Transverse colon (tissue), 4 donors: ENCODE measurements at regions not wholly inside any gene's neighbourhood (a gene's known extent, or its start where the extent isn't known, plus 50 kb on each side); places are given as distances from the start of the nearest gene placed in this dataset.
"Not testable (repeated sequence)": the region's sequence is repeated elsewhere in the genome, so short reads cannot be mapped to it uniquely, and the experiment has no call there.

Experiments
- DNase-seq: peaks from one replicate; pipeline ENCODE4 v3.0.0-alpha.2; 2019
- H3K27ac ChIP-seq, 4 donors: fragments of 200-600 bp; sonication (generic); 2 replicates each; pipeline ENCODE4 v1.5.1; 2016 to 2018; ENCODE audit warnings: inconsistent platforms in 4 of 4
- H3K27me3 ChIP-seq: fragments of 200-600 bp; sonication (generic); 2 replicates; pipeline ENCODE4 v1.5.1; 2017; ENCODE audit warnings: inconsistent platforms
- H3K36me3 ChIP-seq, 4 donors: fragments of 200-600 bp; sonication (generic); 2 replicates each; pipeline ENCODE4 v1.5.1; 2017 to 2019; ENCODE audit warnings: inconsistent platforms in 4 of 4
- H3K4me1 ChIP-seq, 4 donors: fragments of 200-600 bp; sonication (generic); 2 replicates each; pipeline ENCODE4 v1.5.1; 2017 to 2020; ENCODE audit warnings: inconsistent platforms in 4 of 4
- H3K4me3 ChIP-seq, 4 donors: fragments of 200-600 bp; sonication (generic); 1 replicate in 1 of 4; 2 replicates in 3 of 4; pipeline versions ENCODE4 v1.5.1 to v1.6.1; 2017 to 2019; ENCODE audit warnings: inconsistent platforms in 4 of 4
- H3K9me3 ChIP-seq, 2 donors: fragments of 200-600 bp; sonication (generic); 2 replicates each; pipeline ENCODE4 v1.5.1; 2017 to 2019; ENCODE audit warnings: inconsistent platforms in 2 of 2
- CTCF ChIP-seq, 5 experiments: fragments of 200-600 bp in 3 of 5; fragments of 450-650 bp in 2 of 5; sonication (generic) in 3 of 5; IDR thresholded peaks; 1 replicate in 2 of 5; 2 replicates in 3 of 5; pipeline ENCODE4 v1.5.1; 2016 to 2017; ENCODE audit warnings: antibody characterized with exemption in 5 of 5, inconsistent platforms in 3 of 5, mild to moderate bottlenecking in 2 of 5, moderate library complexity in 1 of 5
- EP300 ChIP-seq: sonication (generic); formaldehyde crosslinking; IDR thresholded peaks from one replicate; pipeline ENCODE4 v1.6.1; 2017; ENCODE audit warnings: antibody characterized with exemption, low read depth
- POLR2A ChIP-seq: fragments of 450-650 bp; IDR thresholded peaks from one replicate; pipeline ENCODE4 v1.6.1; 2016; ENCODE audit warnings: antibody characterized with exemption, mild to moderate bottlenecking, moderate library complexity
- POLR2AphosphoS5 ChIP-seq, 3 donors: sonication (generic); formaldehyde crosslinking; IDR thresholded peaks; one replicate each; pipeline ENCODE4 v1.6.1; 2016; ENCODE audit warnings: antibody characterized with exemption in 3 of 3
- WGBS, 2 donors: methylation state at CpG; one replicate each; pipeline ENCODE4 v1.1.5; 2018; ENCODE audit warnings: low coverage in 1 of 2; 5-methylcytosine and 5-hydroxymethylcytosine counted together
- in situ Hi-C, 4 donors: fragments of 200-750 bp; cut with MboI; loops; one replicate each; pipeline versions ENCODE4 v1.15.0 to v1.15.1; 2017; ENCODE audit warnings: low sequenced_read_pairs in 3 of 4, low pct_ligation_motif_present in 1 of 4, low pct_unique_long_range_greater_than_20kb in 1 of 4
- intact Hi-C: fragments of 100-400 bp; cut with DNase I; formaldehyde crosslinking; loops from one replicate; pipeline ENCODE4 v1.15.1; 2023; ENCODE audit warnings: low total_unique reads

GRCh38 chr1:177640687-177641086 is 329.2 kb downstream of the SEC16B start:
- TF ChIP-seq CTCF (IDR thresholded peaks at IDR 0.05) (no peak), POLR2AphosphoS5 (IDR thresholded peaks at IDR 0.05) (no peak), EP300 (no peak), POLR2A (no peak)
- Histone ChIP-seq H3K27me3 (no peaks in the 10 kb centered on the region), H3K4me1 (no peaks in the 10 kb centered on the region), H3K36me3 (no peaks in the 10 kb centered on the region), H3K4me3 (no peak overlapping the region), H3K9me3 (no peaks in the 10 kb centered on the region), H3K27ac (no peak overlapping the region)
- DNase-seq = no peak
- in situ Hi-C loops = no loop called here
- intact Hi-C loops = no loop called here

GRCh38 chr1:177634151-177634550 is 335.7 kb downstream of the SEC16B start:
- H3K4me3 ChIP-seq, H3K36me3 ChIP-seq, intact Hi-C loops, H3K27ac ChIP-seq, in situ Hi-C loops, H3K27me3 ChIP-seq, H3K4me1 ChIP-seq, DNase-seq, H3K9me3 ChIP-seq: not testable (repeated sequence)
- WGBS, 2 donors = 80 to 100% methylated on average over 1 to 15 of the region's 15 CpGs

- Histone ChIP-seq H3K36me3 (no peaks in the 10 kb centered on the region), H3K27ac (no peak overlapping the region), H3K27me3 (no peaks in the 10 kb centered on the region), H3K4me1 (no peaks in the 10 kb centered on the region), H3K4me3 (no peak overlapping the region), H3K9me3 (no peaks in the 10 kb centered on the region)
- no peak for DNase-seq
- intact Hi-C loops (no loop called here), in situ Hi-C loops (no loop called here)
- 59 to 67% methylated on average over 2 to 4 of the region's 4 CpGs for WGBS, 2 donors
- TF ChIP-seq POLR2A (no peak), CTCF (IDR thresholded peaks at IDR 0.05) (no peak)
Measured at GRCh38 chr1:177632923-177633615, 336.8 kb downstream of the SEC16B start.

- Histone ChIP-seq H3K27ac (no peak overlapping the region), H3K36me3 (no peaks in the 10 kb centered on the region), H3K4me1 (no peaks in the 10 kb centered on the region), H3K9me3 (no peaks in the 10 kb centered on the region), H3K27me3 (no peaks in the 10 kb centered on the region), H3K4me3 (no peak overlapping the region)
- intact Hi-C loops = no loop called here
- in situ Hi-C loops = no loop called here
- no peak for DNase-seq
- TF ChIP-seq EP300 (no peak), CTCF (IDR thresholded peaks at IDR 0.05) (no peak)
- WGBS, 2 donors = 68 to 89% methylated on average over 2 of the region's 2 CpGs
Measured at GRCh38 chr1:177631770-177632169, 338.1 kb downstream of the SEC16B start.

GRCh38 chr1:177629526-177629925 is 340.3 kb downstream of the SEC16B start:
- Histone ChIP-seq H3K27ac (no peak overlapping the region), H3K27me3 (no peaks in the 10 kb centered on the region), H3K36me3 (no peaks in the 10 kb centered on the region), H3K4me3 (no peak overlapping the region), H3K9me3 (peaks cover 0 to 3% of the 10 kb centered on the region in 2 donors), H3K4me1 (no peaks in the 10 kb centered on the region)
- in situ Hi-C loops (no loop called here), intact Hi-C loops (no loop called here)
- no peak for TF ChIP-seq POLR2A
- TF ChIP-seq EP300 = no peak
- no peak for TF ChIP-seq POLR2AphosphoS5 (IDR thresholded peaks at IDR 0.05)
- no peak for TF ChIP-seq CTCF (IDR thresholded peaks at IDR 0.05)
- DNase-seq = no peak
- 56 to 70% methylated on average over 1 of the region's 1 CpG for WGBS, 2 donors
